Thymus (tissue), 11 donors: ENCODE measurements at regions not wholly inside any gene's neighbourhood (a gene's known extent, or its start where the extent isn't known, plus 50 kb on each side); places are given as distances from the start of the nearest gene placed in this dataset.

Source experiments
- DNase-seq, 9 donors: peaks; one replicate each; pipeline ENCODE4 v3.0.0-alpha.2; 2013; ENCODE audit warnings: low spot score in 9 of 9, low read depth in 6 of 9, missing footprints in 1 of 9
- H3K27ac ChIP-seq, 2 donors: one replicate each; pipeline ENCODE4 v1.5.1; 2013; ENCODE audit warnings: control low read depth in 1 of 2, low read depth in 1 of 2, low read length in 1 of 2, mild to moderate bottlenecking in 1 of 2, moderate library complexity in 1 of 2
- H3K27me3 ChIP-seq, 2 donors: one replicate each; pipeline ENCODE4 v1.5.1; 2013; ENCODE audit warnings: low read length in 1 of 2; ENCODE audit not compliant: control insufficient read depth in 2 of 2, insufficient read depth in 1 of 2
- H3K36me3 ChIP-seq, 2 donors: one replicate each; pipeline ENCODE4 v1.5.1; 2013; ENCODE audit warnings: low read length in 1 of 2, mild to moderate bottlenecking in 1 of 2, moderate library complexity in 1 of 2; ENCODE audit not compliant: control insufficient read depth in 2 of 2, insufficient read depth in 2 of 2
- H3K4me1 ChIP-seq, 2 donors: one replicate each; pipeline ENCODE4 v1.5.1; 2013; ENCODE audit warnings: low read length in 2 of 2; ENCODE audit not compliant: control insufficient read depth in 2 of 2, insufficient read depth in 2 of 2
- H3K4me3 ChIP-seq, 2 donors: one replicate each; pipeline ENCODE4 v1.5.1; 2013; ENCODE audit warnings: low read length in 2 of 2, control low read depth in 1 of 2, mild to moderate bottlenecking in 1 of 2
- H3K9me3 ChIP-seq, 2 donors: one replicate each; pipeline ENCODE4 v1.5.1; 2013; ENCODE audit warnings: low read length in 1 of 2, mild to moderate bottlenecking in 1 of 2; ENCODE audit not compliant: control insufficient read depth in 2 of 2, insufficient read depth in 1 of 2
- whole genome bisulfite sequencing: extraction: QIAGEN DNeasy Blood & Tissue Kit; methylation state at CpG from one replicate; pipeline ENCODE4 v1.1.7; 2013; 5-methylcytosine and 5-hydroxymethylcytosine counted together
- donor health status: healthy.

GRCh38 chr5:58403822-58404433 lies 56.0 kb downstream of the PLK2 start:
- Histone ChIP-seq H3K4me1 (no peaks in the 10 kb centered on the region), H3K9me3 (no peaks in the 10 kb centered on the region), H3K36me3 (no peaks in the 10 kb centered on the region), H3K4me3 (no peak overlapping the region), H3K27ac (no peak overlapping the region), H3K27me3 (no peaks in the 10 kb centered on the region)
- DNase-seq = no peak
- WGBS = 95% methylated on average over 5 of the region's 5 CpGs

GRCh38 chr5:58401701-58402100 lies 58.2 kb downstream of the PLK2 start:
- WGBS = 91% methylated on average over 2 of the region's 2 CpGs
- no peaks in the 10 kb centered on the region for H3K4me1 ChIP-seq
- H3K27ac ChIP-seq = no peak overlapping the region
- DNase-seq = no peak
- H3K27me3 ChIP-seq = no peaks in the 10 kb centered on the region
- H3K9me3 ChIP-seq = no peaks in the 10 kb centered on the region
- no peaks in the 10 kb centered on the region for H3K36me3 ChIP-seq
- H3K4me3 ChIP-seq = no peak overlapping the region

GRCh38 chr5:58400737-58401136 lies 59.1 kb downstream of the PLK2 start:
- Histone ChIP-seq H3K4me1 (no peaks in the 10 kb centered on the region), H3K4me3 (no peak overlapping the region), H3K36me3 (no peaks in the 10 kb centered on the region), H3K9me3 (no peaks in the 10 kb centered on the region), H3K27me3 (no peaks in the 10 kb centered on the region), H3K27ac (no peak overlapping the region)
- WGBS = 98% methylated on average over 2 of the region's 2 CpGs
- no peak for DNase-seq

- no peak overlapping the region for H3K27ac ChIP-seq
- no peaks in the 10 kb centered on the region for H3K9me3 ChIP-seq
- no peak overlapping the region for H3K4me3 ChIP-seq
- WGBS = 99% methylated on average over 1 of the region's 1 CpG
- no peaks in the 10 kb centered on the region for H3K36me3 ChIP-seq
- DNase-seq = no peak
- H3K4me1 ChIP-seq = no peaks in the 10 kb centered on the region
- H3K27me3 ChIP-seq = no peaks in the 10 kb centered on the region
Observed at GRCh38 chr5:58399951-58400350, 59.9 kb downstream of the PLK2 start.

GRCh38 chr5:58394339-58394738 lies 65.5 kb downstream of the PLK2 start:
- DNase-seq = no peak
- H3K4me1 ChIP-seq = no peaks in the 10 kb centered on the region
- H3K36me3 ChIP-seq = no peaks in the 10 kb centered on the region
- no peak overlapping the region for H3K27ac ChIP-seq
- H3K27me3 ChIP-seq = no peaks in the 10 kb centered on the region
- no peak overlapping the region for H3K4me3 ChIP-seq
- H3K9me3 ChIP-seq = no peaks in the 10 kb centered on the region
- 96% methylated on average over 2 of the region's 2 CpGs for WGBS

- H3K4me3 ChIP-seq = no peak overlapping the region
- no peak overlapping the region for H3K27ac ChIP-seq
- no peaks in the 10 kb centered on the region for H3K27me3 ChIP-seq
- DNase-seq = no peak
- H3K9me3 ChIP-seq = no peaks in the 10 kb centered on the region
- no peaks in the 10 kb centered on the region for H3K4me1 ChIP-seq
- 96% methylated on average over 5 of the region's 5 CpGs for WGBS
- H3K36me3 ChIP-seq = no peaks in the 10 kb centered on the region
Observed at GRCh38 chr5:58393716-58394115, 66.2 kb downstream of the PLK2 start.

- Histone ChIP-seq H3K4me1 (no peaks in the 10 kb centered on the region), H3K27me3 (no peaks in the 10 kb centered on the region), H3K27ac (no peak overlapping the region), H3K4me3 (no peak overlapping the region), H3K9me3 (no peaks in the 10 kb centered on the region), H3K36me3 (no peaks in the 10 kb centered on the region)
- 95% methylated on average over 4 of the region's 4 CpGs for WGBS
- no peak for DNase-seq
Observed at GRCh38 chr5:58392496-58392895, 67.4 kb downstream of the PLK2 start.

GRCh38 chr5:58383448-58383847 lies 76.4 kb downstream of the PLK2 start:
- 97% methylated on average over 2 of the region's 2 CpGs for WGBS
- Histone ChIP-seq H3K4me3 (no peak overlapping the region), H3K27ac (no peak overlapping the region), H3K4me1 (no peaks in the 10 kb centered on the region), H3K27me3 (no peaks in the 10 kb centered on the region), H3K9me3 (no peaks in the 10 kb centered on the region), H3K36me3 (no peaks in the 10 kb centered on the region)
- no peak for DNase-seq

- no peak for DNase-seq
- Histone ChIP-seq H3K27me3 (no peaks in the 10 kb centered on the region), H3K27ac (no peak overlapping the region), H3K36me3 (no peaks in the 10 kb centered on the region), H3K9me3 (peaks cover 0 to 4% of the 10 kb centered on the region in 2 donors), H3K4me3 (no peak overlapping the region), H3K4me1 (no peaks in the 10 kb centered on the region)
- WGBS = 93% methylated on average over 4 of the region's 4 CpGs
Observed at GRCh38 chr5:58382131-58382534, 77.8 kb downstream of the PLK2 start.

GRCh38 chr5:58381566-58381965 lies 78.3 kb downstream of the PLK2 start:
- no peaks in the 10 kb centered on the region for H3K36me3 ChIP-seq
- no peak for DNase-seq
- peaks cover 0 to 6% of the 10 kb centered on the region in 2 donors for H3K9me3 ChIP-seq
- no peaks in the 10 kb centered on the region for H3K4me1 ChIP-seq
- no peaks in the 10 kb centered on the region for H3K27me3 ChIP-seq
- no peak overlapping the region for H3K4me3 ChIP-seq
- H3K27ac ChIP-seq = no peak overlapping the region
